GM19438 (cell line): ENCODE measurements at regions not wholly inside any gene's neighbourhood (a gene's known extent, or its start where the extent isn't known, plus 50 kb on each side); places are given as distances from the start of the nearest gene placed in this dataset.

ENCODE experiments used
- ATAC-seq: cut with Tn5 transposase; IDR thresholded peaks from one replicate; pipeline ENCODE4 v1.9.1; 2021; ENCODE audit warnings: low read depth; ENCODE audit not compliant: unreplicated experiment

GRCh38 chr5:112614986-112615385, 122.7 kb upstream of the APC start:
- no peak for ATAC-seq

DNA sequence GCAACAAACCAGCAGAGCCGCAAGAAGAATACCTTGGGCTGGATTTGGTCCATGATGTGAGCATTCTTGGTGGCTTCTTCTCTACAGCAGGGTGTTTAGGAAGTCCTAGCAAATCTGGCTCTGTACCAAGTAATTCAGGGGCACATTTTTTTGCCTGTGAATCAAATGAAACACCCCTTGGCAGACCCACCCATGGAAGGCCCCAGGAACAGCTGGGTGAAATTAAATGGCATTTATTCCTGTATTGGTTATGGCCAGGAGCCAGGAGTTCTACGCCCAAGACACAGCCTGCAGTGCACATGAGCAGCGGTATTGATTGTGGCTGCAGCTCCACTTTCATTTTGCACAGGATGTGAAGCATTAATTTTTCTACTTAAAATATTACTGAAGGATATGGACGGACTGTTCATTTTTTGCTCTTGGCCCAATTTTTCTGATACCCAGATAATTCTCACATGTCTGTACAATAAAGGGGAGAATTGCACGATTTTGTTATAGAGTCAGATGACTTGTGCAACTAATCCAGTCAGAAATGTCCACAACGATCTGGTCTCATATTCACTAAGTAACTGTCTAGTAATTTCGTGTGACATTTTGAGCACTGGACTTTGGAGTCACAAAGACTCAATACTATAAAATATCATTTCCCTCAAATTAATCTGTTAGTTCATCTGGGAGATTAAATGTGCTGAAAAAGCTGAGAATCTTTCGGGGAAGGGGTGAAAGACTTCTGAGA, 120.7 kb upstream of the APC start:
- no peak for ATAC-seq

DNA sequence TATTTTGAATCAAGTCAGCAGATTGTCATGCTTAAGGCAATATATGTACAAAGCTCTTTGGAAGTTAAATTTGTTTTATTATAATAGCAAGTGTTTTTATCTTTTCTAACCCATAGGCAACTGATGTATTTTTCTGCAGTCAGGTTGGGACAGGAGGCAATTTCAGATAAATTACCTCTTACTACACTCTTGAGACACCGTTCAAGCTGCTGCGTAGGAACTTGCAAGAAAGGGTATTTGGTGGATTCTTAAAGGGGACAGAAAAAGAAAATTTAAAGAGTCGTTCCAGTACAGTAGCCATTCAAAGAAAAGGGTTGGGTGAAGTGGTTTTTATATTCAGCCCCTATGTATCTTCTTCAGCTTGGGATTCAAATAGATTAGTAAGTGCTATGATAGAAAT, 112.4 kb upstream of the APC start:
- no peak for ATAC-seq

- ATAC-seq, result no peak
Measured at GRCh38 chr5:112625689-112626438, 111.8 kb upstream of the APC start.

GRCh38 chr5:112626715-112627114, 111.0 kb upstream of the APC start:
- ATAC-seq, result no peak

- ATAC-seq, result no peak
Measured at GRCh38 chr5:112628214-112628980, 109.3 kb upstream of the APC start.

GRCh38 chr5:112630246-112631009, 107.3 kb upstream of the APC start:
- ATAC-seq, result no peak

- no peak for ATAC-seq
Measured at GRCh38 chr5:112634166-112634565, 103.5 kb upstream of the APC start.

- ATAC-seq, result no peak
Measured at GRCh38 chr5:112634796-112635195, 102.9 kb upstream of the APC start.

DNA sequence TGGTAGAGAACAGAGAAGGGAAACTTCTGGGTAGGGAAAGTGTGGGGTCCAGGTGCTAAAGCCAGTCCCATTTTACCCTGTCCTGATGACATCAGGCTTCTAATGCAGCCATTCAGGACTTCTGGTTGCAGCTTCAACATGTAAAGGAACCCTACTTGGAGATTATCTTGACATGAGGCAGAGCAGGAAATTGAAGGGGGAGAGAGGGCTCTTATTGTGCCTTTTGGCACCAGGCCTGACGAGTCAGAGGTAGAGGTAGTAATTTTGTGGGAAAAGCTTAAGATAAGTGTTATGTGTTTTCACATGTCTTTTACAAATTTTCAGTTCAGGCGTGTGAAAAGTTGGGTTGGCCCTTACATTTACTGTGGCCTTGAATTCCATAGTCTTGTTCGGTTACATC, 102.4 kb upstream of the APC start:
- ATAC-seq, result no peak

DNA sequence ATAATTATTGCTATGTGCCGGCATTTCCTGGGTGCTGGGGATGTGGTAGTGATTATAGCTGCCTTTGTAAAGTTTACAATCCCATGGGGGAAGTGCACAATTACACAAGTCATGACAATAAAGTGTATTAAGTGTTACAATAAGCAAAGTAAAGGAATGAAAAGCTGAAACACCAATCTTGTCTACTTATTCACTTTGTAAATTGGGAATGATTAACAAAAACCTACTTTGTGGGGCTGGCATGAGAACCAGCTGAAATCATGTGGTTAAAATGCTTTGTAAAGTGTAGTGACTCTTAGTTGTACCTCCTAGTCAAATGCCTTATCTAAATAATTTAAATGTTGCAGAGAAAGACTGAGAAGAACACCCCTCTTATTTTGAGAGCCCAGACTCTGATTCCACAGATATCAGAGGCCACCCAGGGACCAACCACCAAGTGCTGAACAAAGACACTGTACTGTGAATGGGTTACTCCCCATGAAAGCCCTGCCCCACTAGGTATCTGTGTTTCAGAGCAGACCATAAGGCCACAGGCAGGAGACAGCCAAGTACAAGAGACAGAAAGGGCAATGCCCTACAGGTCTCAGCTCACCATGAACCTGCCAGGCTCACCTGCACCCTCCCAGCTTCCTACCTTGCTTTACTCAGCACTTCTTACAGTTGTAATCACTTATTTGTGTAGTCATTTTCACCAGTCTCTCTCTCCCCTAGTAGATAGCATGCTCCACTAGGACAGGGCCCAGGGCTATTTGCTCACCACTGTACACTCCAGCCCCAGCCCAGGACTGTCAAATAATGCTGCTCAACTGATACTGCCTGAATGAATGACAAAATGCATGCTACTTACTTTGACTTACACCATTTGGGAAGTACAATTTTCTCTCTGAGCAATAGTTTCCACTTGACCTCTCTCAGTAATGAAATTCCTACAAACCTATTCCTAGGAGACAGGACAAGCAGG, 101.6 kb upstream of the APC start:
- ATAC-seq, result no peak

GRCh38 chr5:112636751-112637150, 100.9 kb upstream of the APC start:
- no peak for ATAC-seq

DNA sequence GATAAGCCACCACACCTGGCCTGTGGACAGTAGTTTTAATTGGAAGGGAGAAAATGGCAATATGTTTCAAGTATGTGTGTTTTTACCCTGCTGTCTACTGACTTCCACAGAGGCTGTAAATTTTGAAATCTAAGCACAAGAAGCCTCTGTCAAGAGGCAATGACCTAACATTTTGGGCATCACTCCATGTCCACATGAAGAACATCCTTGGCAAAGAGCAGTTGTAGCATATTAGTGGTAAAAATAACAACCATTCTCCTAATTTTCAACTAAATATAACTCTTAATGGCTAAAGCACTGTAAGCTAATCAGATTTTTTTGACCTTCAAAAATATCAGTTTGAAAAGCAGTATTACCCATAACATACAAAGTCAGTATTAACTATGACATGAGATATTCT, 100.3 kb upstream of the APC start:
- ATAC-seq, result no peak

DNA sequence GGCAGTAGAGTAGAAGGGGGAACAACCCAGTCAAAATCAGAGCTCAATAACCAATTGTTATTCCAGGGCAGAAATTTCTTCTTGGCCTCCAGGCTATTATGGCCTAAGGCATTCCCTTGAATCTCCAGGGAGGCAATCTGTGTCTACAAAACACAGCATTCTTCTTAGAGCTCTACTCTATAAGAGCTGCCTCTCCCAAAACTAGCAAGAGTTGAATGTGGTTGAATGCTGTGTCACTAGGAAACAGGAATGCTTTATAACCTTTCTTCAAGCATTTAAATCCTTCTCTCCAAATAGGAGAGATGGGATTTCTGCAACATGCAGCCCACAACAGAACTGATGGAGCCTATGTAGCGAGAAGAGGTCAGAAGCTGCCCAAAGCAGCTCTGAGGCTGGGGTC, 97.1 kb upstream of the APC start:
- ATAC-seq, result no peak

GRCh38 chr5:112641515-112642110, 96.1 kb upstream of the APC start:
- no peak for ATAC-seq

GRCh38 chr5:112642885-112643284, 94.8 kb upstream of the APC start:
- no peak for ATAC-seq

GRCh38 chr5:112643339-112643971, 94.2 kb upstream of the APC start:
- no peak for ATAC-seq

DNA sequence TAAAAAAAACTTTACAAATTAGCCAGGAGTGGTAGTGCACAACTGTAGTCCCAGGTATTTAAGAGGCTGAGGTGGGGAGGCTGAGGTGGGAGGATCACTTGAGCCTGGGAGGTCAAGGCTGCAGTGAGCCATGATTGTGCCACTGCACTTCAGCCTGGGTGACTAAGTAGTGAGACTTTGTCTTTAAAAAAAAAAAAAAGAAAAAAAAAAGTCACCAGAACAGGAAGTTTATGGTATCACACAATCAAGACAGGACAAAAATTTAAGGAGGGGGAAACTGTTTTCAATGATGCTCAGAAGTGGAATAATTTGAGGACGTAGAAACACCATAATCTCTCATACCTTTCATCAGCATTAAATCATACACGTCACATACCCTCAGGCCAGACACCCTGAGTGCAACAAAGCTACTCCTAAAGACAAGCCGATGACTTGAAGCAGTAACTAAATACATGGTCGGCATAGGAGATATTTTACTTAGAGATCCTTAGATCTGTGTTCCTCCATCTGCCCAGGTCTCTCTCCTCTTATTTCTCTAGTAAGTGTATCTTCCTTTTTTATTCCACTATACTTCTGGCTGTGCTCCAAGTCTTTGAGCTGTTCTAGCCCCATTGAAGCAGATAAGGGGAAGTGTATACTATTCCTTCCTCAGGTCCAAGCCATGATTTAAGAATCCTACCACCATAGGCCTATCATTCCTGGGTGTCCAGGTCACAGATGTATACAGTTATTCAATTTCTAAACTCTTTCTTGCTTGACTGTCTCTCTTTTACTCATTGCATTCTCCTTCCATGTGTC, 91.3 kb upstream of the APC start:
- ATAC-seq, result no peak
